NB4 (cell line): ENCODE measurements at regions not wholly inside any gene's neighbourhood (a gene's known extent, or its start where the extent isn't known, plus 50 kb on each side); places are given as distances from the start of the nearest gene placed in this dataset.

Experiments used
- DNase-seq: peaks from one replicate; pipeline ENCODE4 v3.0.0; 2010; ENCODE audit warnings: low read depth
- H3K4me3 ChIP-seq: one replicate; pipeline ENCODE4 v1.5.1; 2011; ENCODE audit warnings: mild to moderate bottlenecking, low read depth, low read length, moderate library complexity
- MYC ChIP-seq: IDR thresholded peaks from 2 replicates; pipeline ENCODE4 v1.6.1; 2011; ENCODE audit warnings: low read depth, low read length
- POLR2A ChIP-seq: IDR thresholded peaks from 2 replicates; pipeline ENCODE4 v1.6.1; 2011; ENCODE audit warnings: mild to moderate bottlenecking; ENCODE audit not compliant: insufficient read length; ENCODE audit errors: extremely low read depth
- TF ChIP-seq, protein P1 (sequence below): IDR thresholded peaks from one replicate; pipeline ENCODE4 v1.5.1; 2012; ENCODE audit warnings: low read depth, low read length
- TF ChIP-seq, protein P2 (sequence below): IDR thresholded peaks from 2 replicates; pipeline ENCODE4 v1.6.1; 2011; ENCODE audit warnings: low read depth, low read length

GRCh38 chr13:30816736-30817135 is 81.4 kb downstream of the ALOX5AP start:
- no peak overlapping the region for H3K4me3 ChIP-seq
- TF ChIP-seq, protein P1, sequence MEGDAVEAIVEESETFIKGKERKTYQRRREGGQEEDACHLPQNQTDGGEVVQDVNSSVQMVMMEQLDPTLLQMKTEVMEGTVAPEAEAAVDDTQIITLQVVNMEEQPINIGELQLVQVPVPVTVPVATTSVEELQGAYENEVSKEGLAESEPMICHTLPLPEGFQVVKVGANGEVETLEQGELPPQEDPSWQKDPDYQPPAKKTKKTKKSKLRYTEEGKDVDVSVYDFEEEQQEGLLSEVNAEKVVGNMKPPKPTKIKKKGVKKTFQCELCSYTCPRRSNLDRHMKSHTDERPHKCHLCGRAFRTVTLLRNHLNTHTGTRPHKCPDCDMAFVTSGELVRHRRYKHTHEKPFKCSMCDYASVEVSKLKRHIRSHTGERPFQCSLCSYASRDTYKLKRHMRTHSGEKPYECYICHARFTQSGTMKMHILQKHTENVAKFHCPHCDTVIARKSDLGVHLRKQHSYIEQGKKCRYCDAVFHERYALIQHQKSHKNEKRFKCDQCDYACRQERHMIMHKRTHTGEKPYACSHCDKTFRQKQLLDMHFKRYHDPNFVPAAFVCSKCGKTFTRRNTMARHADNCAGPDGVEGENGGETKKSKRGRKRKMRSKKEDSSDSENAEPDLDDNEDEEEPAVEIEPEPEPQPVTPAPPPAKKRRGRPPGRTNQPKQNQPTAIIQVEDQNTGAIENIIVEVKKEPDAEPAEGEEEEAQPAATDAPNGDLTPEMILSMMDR = no peak
- TF ChIP-seq, protein P2, sequence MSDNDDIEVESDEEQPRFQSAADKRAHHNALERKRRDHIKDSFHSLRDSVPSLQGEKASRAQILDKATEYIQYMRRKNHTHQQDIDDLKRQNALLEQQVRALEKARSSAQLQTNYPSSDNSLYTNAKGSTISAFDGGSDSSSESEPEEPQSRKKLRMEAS = no peak
- TF ChIP-seq POLR2A (no peak), MYC (no peak)
- DNase-seq = peak; percentile 59

- no peak overlapping the region for H3K4me3 ChIP-seq
- TF ChIP-seq, protein P2 = no peak
- DNase-seq = no peak
These were observed 83.1 kb downstream of the ALOX5AP start for GRCh38 chr13:30818323-30818960.

DNA sequence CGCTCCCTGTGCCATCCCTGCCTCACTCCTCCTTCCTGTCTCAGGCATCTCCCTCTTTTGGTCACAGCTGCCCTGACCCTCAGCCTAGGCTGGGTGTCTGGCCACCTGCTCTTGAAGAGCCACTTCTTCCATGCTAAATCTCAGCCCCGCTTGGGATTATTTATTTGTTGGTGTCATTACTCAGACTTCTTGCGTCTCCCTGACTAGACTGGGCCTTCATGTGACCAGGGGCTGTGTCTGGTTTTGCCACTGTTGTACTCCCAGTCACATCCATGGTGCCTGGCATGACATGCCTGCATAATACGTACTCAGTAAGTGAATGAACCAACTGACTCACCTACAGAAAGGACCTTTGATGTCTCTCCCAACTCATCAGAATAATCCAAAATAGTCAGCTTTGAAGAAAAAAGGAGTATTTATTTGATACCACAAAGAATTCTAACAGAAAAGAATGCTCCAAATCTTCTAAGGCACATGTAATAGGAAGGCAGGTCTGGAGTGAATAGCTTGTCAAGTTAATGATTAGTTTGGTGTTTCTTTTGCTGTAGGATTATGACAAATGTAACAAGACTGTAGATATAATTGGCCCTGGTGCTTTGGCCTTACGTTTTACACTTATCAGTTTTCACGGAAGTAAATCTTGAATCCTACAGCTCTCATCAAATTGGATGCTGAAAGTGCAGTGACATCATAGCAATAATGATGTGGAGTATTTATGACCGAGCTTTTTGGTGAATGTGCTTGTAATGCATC is 84.0 kb downstream of the ALOX5AP start:
- no peak for TF ChIP-seq POLR2A
- TF ChIP-seq, protein P2 = no peak
- no peak for TF ChIP-seq MYC
- TF ChIP-seq, protein P1 = no peak
- no peak for DNase-seq
- no peak overlapping the region for H3K4me3 ChIP-seq

- TF ChIP-seq MYC = no peak
- no peak for TF ChIP-seq POLR2A
- TF ChIP-seq, protein P2 = no peak
- TF ChIP-seq, protein P1 = no peak
These were observed 84.7 kb upstream of the MEDAG start for GRCh38 chr13:30821421-30821820.

DNA sequence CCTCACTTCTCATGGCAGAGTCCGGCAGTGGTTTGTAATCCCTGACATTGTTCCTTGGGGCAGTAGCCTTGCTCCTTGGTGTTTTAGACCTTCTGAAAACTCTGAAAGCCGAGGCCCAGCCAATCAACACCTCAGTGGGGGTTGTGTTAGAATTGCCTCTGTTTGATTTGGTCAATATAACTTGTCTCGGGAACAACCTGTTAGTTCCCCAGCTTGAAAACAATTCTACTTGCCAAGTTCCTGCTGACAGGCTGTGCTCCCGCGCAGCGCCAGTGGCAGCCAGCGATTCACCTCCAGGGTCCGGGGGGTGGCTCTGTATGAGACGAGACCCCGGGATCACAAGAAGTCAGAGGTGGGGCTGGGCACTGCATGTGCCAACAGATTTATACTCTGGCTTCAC is 81.4 kb upstream of the MEDAG start:
- TF ChIP-seq MYC (no peak), POLR2A (no peak)
- TF ChIP-seq, protein P1 = no peak
- TF ChIP-seq, protein P2 = no peak
- DNase-seq = no peak
- H3K4me3 ChIP-seq = no peak overlapping the region

More at GRCh38 chr13:30821421-30821820, 84.7 kb upstream of the MEDAG start:
- H3K4me3 ChIP-seq = no peak overlapping the region
- no peak for DNase-seq

- TF ChIP-seq, protein P1 = no peak
- TF ChIP-seq MYC = no peak
- TF ChIP-seq POLR2A = no peak
- TF ChIP-seq, protein P2 = no peak
These were observed 79.0 kb upstream of the MEDAG start for GRCh38 chr13:30826911-30827577.

More at GRCh38 chr13:30826911-30827577, 79.0 kb upstream of the MEDAG start:
- no peak for DNase-seq
- H3K4me3 ChIP-seq = no peak overlapping the region
